ENCODE measurements at regions not wholly inside any gene's neighbourhood (a gene's known extent, or its start where the extent isn't known, plus 50 kb on each side); places are given as distances from the start of the nearest gene placed in this dataset.

- Mint-ChIP-seq H3K27me3 (ENCODE audit: unreplicated experiment) (no peaks in the 10 kb centered on the region), H3K4me1 (ENCODE audit: low read depth, unreplicated experiment) (no peaks in the 10 kb centered on the region), H3K4me3 (ENCODE audit: unreplicated experiment) (no peak overlapping the region), H3K36me3 (ENCODE audit: unreplicated experiment) (no peaks in the 10 kb centered on the region), H3K27ac (ENCODE audit: unreplicated experiment) (no peak overlapping the region), H3K9me3 (ENCODE audit: unreplicated experiment) (no peaks in the 10 kb centered on the region)
- DNase-seq = no peak
- TF ChIP-seq CTCF (IDR thresholded peaks at IDR 0.05; ENCODE audit: partially characterized antibody, unreplicated experiment) = no peak
These were observed 372.8 kb downstream of the NR2F1-AS1 start for GRCh38 chr5:93208141-93208751.

- no peak overlapping the region for H3K27ac Mint-ChIP-seq (ENCODE audit: unreplicated experiment)
These were observed 374.8 kb downstream of the NR2F1-AS1 start for GRCh38 chr5:93206203-93206602.

GRCh38 chr5:93201061-93201460, 380.0 kb downstream of the NR2F1-AS1 start:
- no peaks in the 10 kb centered on the region for H3K27me3 Mint-ChIP-seq (ENCODE audit: unreplicated experiment)
- no peaks in the 10 kb centered on the region for H3K36me3 Mint-ChIP-seq (ENCODE audit: unreplicated experiment)
- TF ChIP-seq CTCF (IDR thresholded peaks at IDR 0.05; ENCODE audit: partially characterized antibody, unreplicated experiment) = no peak
- no peaks in the 10 kb centered on the region for H3K9me3 Mint-ChIP-seq (ENCODE audit: unreplicated experiment)
- H3K4me1 Mint-ChIP-seq (ENCODE audit: low read depth, unreplicated experiment) = no peaks in the 10 kb centered on the region
- no peak overlapping the region for H3K4me3 Mint-ChIP-seq (ENCODE audit: unreplicated experiment)
- no peak overlapping the region for H3K27ac Mint-ChIP-seq (ENCODE audit: unreplicated experiment)
- no peak for DNase-seq

More at GRCh38 chr5:93206203-93206602, 374.8 kb downstream of the NR2F1-AS1 start:
- no peak overlapping the region for H3K4me3 Mint-ChIP-seq (ENCODE audit: unreplicated experiment)
- H3K9me3 Mint-ChIP-seq (ENCODE audit: unreplicated experiment) = no peaks in the 10 kb centered on the region
- H3K4me1 Mint-ChIP-seq (ENCODE audit: low read depth, unreplicated experiment) = no peaks in the 10 kb centered on the region
- TF ChIP-seq CTCF (IDR thresholded peaks at IDR 0.05; ENCODE audit: partially characterized antibody, unreplicated experiment) = no peak
- DNase-seq = no peak
- no peaks in the 10 kb centered on the region for H3K27me3 Mint-ChIP-seq (ENCODE audit: unreplicated experiment)
- H3K36me3 Mint-ChIP-seq (ENCODE audit: unreplicated experiment) = no peaks in the 10 kb centered on the region

- Mint-ChIP-seq H3K27me3 (ENCODE audit: unreplicated experiment) (no peaks in the 10 kb centered on the region), H3K27ac (ENCODE audit: unreplicated experiment) (no peak overlapping the region), H3K9me3 (ENCODE audit: unreplicated experiment) (no peaks in the 10 kb centered on the region), H3K4me1 (ENCODE audit: low read depth, unreplicated experiment) (no peaks in the 10 kb centered on the region), H3K4me3 (ENCODE audit: unreplicated experiment) (no peak overlapping the region), H3K36me3 (ENCODE audit: unreplicated experiment) (no peaks in the 10 kb centered on the region)
- DNase-seq = no peak
- TF ChIP-seq CTCF (IDR thresholded peaks at IDR 0.05; ENCODE audit: partially characterized antibody, unreplicated experiment) = no peak
These were observed 384.0 kb downstream of the NR2F1-AS1 start for GRCh38 chr5:93196986-93197385.

- Mint-ChIP-seq H3K4me1 (ENCODE audit: low read depth, unreplicated experiment) (no peaks in the 10 kb centered on the region), H3K27ac (ENCODE audit: unreplicated experiment) (no peak overlapping the region), H3K27me3 (ENCODE audit: unreplicated experiment) (no peaks in the 10 kb centered on the region), H3K36me3 (ENCODE audit: unreplicated experiment) (no peaks in the 10 kb centered on the region), H3K9me3 (ENCODE audit: unreplicated experiment) (no peaks in the 10 kb centered on the region), H3K4me3 (ENCODE audit: unreplicated experiment) (no peak overlapping the region)
- TF ChIP-seq CTCF (IDR thresholded peaks at IDR 0.05; ENCODE audit: partially characterized antibody, unreplicated experiment) = no peak
- no peak for DNase-seq
These were observed 387.3 kb downstream of the NR2F1-AS1 start for GRCh38 chr5:93193431-93194347.

All from glutamatergic neuron (in vitro differentiated cells).